GM18858 (cell line): ENCODE measurements at regions not wholly inside any gene's neighbourhood (a gene's known extent, or its start where the extent isn't known, plus 50 kb on each side); places are given as distances from the start of the nearest gene placed in this dataset.
"Not testable (repeated sequence)": the region's sequence is repeated elsewhere in the genome, so short reads cannot be mapped to it uniquely, and the experiment has no call there.

Source experiments
- ATAC-seq: cut with Tn5 transposase; IDR thresholded peaks from one replicate; pipeline ENCODE4 v1.9.1; 2021; ENCODE audit not compliant: unreplicated experiment

- ATAC-seq: no peak
Observed at GRCh38 chr2:62654876-62655359, 50.6 kb upstream of the EHBP1 start.

GRCh38 chr2:62654423-62654791 lies 51.1 kb upstream of the EHBP1 start:
- no peak for ATAC-seq

- ATAC-seq: no peak
Observed at GRCh38 chr2:62653582-62654422, 51.7 kb upstream of the EHBP1 start.

GRCh38 chr2:62649087-62649486 lies 56.4 kb upstream of the EHBP1 start:
- not testable (repeated sequence) for ATAC-seq

GRCh38 chr2:62643100-62643471 lies 62.4 kb upstream of the EHBP1 start:
- no peak for ATAC-seq

- ATAC-seq: no peak
Observed at GRCh38 chr2:62642429-62643099, 62.9 kb upstream of the EHBP1 start.

GRCh38 chr2:62641936-62642335 lies 63.6 kb upstream of the EHBP1 start:
- no peak for ATAC-seq

GRCh38 chr2:62641410-62641843 lies 64.1 kb upstream of the EHBP1 start:
- ATAC-seq: no peak

- no peak for ATAC-seq
Observed at GRCh38 chr2:62631160-62632085, 74.1 kb upstream of the EHBP1 start.

- not testable (repeated sequence) for ATAC-seq
Observed at GRCh38 chr2:62630206-62630605, 75.3 kb upstream of the EHBP1 start.

- not testable (repeated sequence) for ATAC-seq
Observed at GRCh38 chr2:62629310-62629709, 76.2 kb upstream of the EHBP1 start.

GRCh38 chr2:62627667-62628066 lies 77.8 kb upstream of the EHBP1 start:
- ATAC-seq: no peak

GRCh38 chr2:62624855-62625254 lies 80.7 kb upstream of the EHBP1 start:
- ATAC-seq: no peak

- ATAC-seq: not testable (repeated sequence)
Observed at GRCh38 chr2:62616486-62616885, 89.0 kb upstream of the EHBP1 start.

- ATAC-seq: no peak
Observed at GRCh38 chr2:62611854-62612253, 93.7 kb upstream of the EHBP1 start.

- not testable (repeated sequence) for ATAC-seq
Observed at GRCh38 chr2:62605471-62605870, 99.5 kb upstream of the TMEM17 start.

GRCh38 chr2:62604336-62604735 lies 98.3 kb upstream of the TMEM17 start:
- ATAC-seq: no peak

GRCh38 chr2:62603154-62603712 lies 97.2 kb upstream of the TMEM17 start:
- ATAC-seq: no peak

- ATAC-seq: not testable (repeated sequence)
Observed at GRCh38 chr2:62599674-62600410, 93.8 kb upstream of the TMEM17 start.

- ATAC-seq: no peak
Observed at GRCh38 chr2:62597323-62597722, 91.3 kb upstream of the TMEM17 start.
